Eye (tissue), 1 donor: ENCODE measurements at regions not wholly inside any gene's neighbourhood (a gene's known extent, or its start where the extent isn't known, plus 50 kb on each side); places are given as distances from the start of the nearest gene placed in this dataset.

ENCODE experiments used
- DNase-seq: peaks from one replicate; pipeline ENCODE4 v3.0.0-alpha.2; 2015

DNA sequence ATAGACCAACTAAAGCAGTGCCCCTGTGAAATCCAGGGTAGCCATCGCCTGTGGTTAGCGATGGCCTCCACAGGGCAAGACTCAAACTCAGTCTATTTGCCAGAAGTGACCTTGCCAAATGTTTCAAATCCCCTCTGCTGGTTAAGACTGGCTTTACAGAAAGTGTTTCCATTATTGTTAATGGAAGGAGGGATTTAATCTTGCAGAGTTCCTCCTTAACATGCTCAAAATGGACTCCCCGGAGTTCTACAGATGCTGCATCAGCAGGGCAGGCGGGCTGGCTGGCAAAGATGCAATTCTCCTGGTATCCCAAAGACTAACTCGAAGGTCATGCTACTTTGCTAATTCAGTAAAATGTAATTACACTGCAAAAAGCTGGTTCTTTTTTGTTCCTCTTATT, 313.0 kb upstream of the SLC7A11 start:
- no peak for DNase-seq

DNA sequence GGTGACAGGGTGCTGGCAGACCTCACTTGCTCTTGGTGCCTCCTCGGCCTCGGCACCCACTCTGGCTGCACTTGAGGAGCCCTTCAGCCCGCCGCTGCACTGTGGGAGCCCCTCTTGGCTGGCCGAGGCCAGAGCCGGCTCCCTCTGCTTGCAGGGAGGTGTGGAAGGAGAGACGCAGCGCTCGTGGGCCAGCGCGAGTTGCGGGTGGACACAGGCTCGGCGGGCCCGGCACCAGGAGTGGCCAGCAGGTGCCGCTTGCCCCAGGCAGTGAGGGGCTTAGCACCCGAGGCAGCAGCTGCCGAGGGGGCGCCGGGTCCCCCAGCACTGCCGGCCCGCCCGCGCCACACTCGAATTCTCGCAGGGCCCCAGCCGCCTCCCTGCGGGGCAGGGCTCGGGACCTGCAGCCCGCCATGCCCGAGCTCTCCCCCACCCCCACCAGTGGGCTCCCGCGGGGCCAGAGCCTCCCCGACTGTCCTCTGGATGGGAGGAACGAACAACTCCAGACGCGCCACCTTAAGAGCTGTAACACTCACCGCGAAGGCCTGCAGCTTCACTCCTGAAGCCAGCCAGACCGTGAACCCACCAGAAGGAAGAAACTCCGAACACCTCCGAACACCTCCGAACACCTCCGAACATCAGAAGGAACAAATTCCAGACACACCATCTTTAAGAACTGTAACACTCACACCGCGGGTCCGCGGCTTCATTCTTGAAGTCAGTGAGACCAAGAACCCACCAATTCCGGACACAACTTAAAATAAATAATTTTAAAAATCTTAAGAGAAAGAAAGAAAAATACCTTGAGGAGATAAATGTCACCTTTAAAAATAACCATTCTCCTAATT, 311.1 kb upstream of the SLC7A11 start:
- DNase-seq = no peak

DNA sequence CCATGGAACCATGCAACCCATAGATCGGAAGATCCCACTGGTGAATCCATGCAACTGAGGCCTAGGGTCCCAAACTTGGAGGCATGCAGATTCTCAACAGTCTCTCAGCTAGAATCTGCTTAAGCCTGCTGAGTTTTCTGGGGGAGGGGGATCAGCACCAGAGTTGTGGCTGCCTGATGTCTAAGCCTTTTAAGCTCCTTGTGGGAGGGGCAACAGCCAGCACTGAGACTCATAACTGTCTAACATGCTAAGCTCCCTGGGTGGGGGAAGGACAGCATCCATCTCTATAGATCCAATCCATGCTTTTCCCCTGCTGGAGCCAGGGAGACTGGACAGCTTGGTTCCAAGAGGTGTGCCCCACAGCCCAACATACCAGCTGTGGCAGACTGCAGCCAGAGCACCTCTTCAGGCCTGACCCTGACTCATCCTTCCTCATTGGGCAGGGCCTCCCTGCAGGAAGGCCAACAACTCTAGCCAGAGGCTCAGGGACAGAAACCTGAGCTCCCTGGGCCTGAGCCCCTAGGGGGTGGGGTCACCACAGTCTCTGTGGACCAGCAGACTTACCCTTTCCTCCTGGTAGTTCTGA, 300.1 kb upstream of the SLC7A11 start:
- DNase-seq = no peak

DNA sequence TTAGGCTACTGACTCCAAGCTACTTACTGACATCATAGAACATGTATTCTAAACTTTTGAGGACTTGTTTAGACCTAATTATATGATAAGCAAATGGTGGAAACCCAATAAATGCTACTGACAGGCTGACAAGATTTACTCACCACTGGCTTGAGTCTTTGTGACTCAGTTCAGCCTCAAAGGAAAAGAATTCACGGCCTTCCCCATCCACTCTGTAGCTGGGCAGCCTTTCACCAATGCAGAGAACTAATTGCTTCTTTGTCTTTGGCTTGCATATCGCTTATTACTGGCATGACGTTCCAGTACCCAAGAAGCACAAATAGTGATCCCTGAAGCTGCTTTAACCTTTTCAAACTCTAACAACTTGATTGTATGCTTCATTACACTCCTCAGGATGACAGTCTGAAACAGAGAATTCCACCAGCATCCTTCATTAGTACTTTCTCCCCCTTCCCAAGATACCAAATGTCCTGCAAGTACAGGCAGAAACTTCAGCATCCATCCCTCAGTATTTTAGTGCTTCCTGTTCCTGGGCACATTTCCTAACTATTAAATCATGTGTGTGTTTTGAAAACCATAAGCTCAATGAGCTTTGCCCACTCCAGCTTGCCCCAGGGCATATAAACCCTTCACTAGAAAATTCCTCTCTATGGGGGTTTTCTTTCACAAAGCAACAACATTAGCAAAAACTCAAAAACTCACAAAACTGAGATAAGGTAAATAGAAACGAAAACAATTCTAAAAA, 298.1 kb upstream of the SLC7A11 start:
- peak; percentile 16 for DNase-seq

DNA sequence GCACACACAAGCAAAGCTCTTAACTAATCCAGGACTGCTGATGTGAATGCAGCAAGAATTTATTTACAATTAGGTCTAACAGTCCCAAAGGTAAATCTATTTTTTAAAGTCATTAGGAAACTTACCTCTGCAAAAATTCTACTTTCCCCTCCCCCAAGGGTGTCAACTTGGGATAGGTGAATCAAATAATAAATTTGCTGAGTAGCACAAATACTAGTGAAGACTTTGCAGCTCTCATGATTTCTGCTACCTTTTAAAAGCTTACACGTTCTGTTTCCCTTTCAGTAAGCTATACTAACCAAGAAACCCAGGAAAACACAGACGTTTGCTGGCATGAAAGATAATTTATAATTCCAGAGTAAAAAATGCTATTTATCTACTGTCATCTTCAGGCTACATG, 296.6 kb upstream of the SLC7A11 start:
- DNase-seq = no peak

DNA sequence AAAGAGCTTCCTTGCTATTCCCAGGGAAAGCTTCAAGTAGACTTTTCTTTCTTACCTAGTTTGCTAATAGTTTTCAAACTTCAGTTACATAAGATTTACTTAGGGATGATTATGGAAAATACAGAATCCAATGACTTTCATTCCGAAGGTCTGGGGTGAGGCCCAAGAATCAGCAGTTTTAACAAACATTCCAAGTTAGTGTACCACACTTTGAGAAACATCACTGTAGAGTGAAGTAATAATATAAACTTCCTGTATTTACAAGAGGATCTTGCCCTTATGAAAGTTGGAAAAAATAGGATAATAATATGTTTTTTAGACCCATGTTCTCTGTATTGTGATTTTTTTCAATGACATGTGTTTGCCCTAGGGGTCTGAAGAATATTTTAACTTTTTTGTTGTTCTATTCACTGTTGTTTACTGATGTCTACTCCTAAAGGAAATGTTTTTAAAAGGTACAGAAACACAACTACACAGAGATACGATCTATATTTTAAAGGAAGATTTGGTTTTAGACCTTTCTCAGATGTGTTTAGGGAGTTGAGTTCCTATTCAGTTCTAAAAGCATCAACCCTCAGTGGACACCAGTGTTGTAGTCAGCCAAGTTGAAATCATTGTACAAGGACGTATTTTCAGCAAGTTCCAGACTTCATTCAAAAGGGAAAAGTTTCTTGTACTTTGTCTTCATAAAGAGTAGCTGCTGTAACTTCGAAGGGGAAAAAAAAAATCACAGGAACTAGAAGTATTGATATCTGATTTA, 295.8 kb upstream of the SLC7A11 start:
- DNase-seq = no peak

DNA sequence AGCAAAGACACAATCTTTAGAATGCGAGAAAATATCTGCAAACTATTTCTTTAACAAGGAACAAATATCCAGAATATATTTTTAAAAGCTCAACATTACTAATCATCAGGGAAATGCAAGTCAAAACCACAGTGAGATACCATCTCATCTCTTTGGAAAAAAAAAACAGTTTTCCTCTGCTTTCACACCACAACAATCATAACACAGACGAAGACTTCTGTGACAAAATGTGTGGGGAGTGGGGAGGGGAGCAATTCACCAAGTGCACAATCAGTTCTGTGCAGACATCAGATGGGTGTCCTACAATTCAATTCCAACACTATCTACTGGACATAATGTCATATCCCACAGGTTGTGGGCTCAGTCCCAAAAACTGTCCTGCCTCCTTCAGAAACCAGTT, 293.2 kb upstream of the SLC7A11 start:
- DNase-seq = no peak

DNA sequence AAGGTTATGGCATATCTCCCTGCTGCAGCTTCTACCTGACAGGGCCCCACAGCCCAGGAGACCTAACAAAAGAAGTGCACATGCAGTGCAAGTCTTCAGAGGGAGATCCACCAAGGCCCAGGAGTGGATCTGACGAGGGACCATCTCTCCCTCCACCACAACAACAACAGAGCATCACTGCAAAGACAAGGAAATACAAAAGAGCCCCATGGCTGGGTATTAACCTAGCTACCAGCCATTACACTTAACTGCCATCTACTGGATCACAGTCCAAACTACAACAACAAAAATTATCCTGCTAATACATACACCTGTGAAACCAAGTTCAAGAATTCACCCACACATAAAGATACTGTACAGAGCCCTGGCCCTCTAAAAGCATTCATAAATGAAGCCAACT, 280.2 kb upstream of the SLC7A11 start:
- no peak for DNase-seq

DNA sequence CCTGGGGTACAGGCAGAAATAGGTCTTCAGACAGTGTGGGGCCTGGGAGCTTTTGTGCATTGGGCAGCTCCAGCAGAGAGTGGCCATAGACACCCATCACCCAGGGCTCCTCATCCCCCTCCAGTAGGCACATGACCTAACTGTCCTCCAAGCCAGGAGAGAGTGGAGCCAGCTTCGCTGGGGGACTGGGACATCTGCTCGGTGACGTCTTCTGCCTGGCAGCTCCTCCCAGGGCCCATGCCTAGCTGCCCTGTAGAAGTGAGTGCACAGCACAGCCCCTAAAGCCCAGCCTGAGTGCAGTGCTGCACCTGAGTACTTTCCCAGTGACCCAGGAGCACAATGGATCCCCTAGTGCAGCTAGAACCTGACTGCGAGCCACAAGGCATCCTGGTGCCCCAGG, 279.7 kb upstream of the SLC7A11 start:
- no peak for DNase-seq

DNA sequence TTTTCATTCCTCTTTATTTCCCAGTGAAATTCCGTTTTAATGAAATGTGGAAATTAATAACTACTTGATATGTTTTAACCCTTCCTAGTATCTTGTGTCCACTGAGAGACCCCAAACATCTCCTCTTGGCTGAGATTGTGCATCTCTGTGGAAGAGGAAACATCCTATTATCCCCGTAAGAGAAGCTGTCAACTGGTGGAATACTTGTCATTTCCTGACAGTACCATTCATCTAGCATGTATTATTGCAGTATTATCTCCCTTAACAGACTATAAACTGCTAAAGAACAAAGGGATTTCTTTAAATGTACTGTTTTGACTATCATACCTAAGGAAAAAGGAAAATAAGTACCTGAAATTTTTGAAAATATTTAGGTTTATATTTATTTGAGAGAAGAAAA, 277.3 kb upstream of the SLC7A11 start:
- no peak for DNase-seq

DNA sequence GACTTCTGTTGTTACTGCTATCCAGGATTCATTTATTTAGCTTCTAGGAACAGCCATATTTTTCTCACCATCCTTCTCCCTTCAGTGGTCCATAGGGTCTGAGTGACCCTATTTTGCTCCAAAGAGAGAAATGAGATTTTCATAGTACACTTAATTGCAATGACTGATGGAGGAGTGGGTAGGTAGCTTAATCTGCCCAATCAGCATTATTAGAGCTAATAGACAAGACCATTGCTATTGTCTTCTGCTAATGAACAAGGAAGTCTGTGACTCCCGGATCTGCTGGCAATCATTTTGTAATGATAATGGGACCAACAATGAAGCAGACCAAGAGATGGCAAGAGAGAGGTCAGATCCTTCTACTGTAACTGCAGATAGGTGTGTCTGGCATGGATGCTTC, 271.4 kb upstream of the SLC7A11 start:
- no peak for DNase-seq

DNA sequence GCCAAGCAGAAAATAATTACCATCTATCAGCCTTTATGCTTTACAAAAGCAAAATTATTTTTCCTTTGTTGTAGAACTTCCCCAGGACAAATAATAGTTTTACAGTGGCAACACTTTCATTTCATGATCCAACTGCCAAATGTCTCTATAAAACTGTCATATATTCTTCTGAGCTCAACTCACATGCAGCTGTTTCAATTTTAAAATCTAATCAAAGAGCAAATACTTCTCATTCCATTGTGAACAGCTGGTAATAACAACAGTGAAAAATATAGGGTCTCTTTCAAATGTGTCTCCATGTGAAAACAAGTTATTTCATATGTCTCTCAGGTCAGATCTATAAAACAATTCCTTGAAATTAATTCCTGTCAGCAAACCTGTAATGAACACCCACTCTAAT, 270.6 kb upstream of the SLC7A11 start:
- peak; percentile 29 for DNase-seq

DNA sequence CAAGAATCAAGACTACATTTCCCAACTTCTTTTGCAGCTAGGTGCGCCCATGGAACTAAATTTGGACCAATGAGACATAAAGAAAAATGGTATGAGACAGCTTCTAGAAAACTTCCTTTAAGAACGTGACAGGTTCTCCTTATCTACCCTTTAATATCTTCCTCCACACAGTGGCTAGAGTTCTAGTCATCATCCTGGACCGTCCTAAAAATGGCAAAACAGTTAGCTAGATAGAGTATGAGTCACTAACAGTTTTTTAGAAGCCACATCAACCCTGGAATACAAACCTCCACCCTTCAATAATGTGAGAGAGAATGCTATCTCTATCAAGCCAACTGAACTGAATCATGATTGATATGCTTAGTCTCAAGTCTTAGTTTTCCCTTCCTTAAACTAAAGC, 267.9 kb upstream of the SLC7A11 start:
- DNase-seq = no peak

DNA sequence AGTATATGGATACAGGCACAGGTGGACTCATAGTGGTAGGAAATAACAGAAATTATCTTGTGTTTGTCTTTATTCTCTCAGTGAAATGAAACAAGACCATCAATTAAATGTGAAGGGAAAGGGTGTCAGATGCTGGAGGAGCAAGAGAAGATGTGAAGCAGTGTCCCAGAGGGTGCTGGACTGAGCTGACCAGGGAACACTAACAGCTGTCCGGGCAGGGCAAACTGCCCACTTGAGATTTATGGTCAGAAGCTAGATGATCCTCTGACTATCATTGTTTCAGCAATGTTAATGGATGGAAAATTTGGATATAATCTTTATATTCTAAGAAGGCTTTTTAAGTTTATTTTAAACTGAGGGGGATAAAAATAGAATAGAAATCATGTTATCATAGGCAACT, 267.2 kb upstream of the SLC7A11 start:
- no peak for DNase-seq

DNA sequence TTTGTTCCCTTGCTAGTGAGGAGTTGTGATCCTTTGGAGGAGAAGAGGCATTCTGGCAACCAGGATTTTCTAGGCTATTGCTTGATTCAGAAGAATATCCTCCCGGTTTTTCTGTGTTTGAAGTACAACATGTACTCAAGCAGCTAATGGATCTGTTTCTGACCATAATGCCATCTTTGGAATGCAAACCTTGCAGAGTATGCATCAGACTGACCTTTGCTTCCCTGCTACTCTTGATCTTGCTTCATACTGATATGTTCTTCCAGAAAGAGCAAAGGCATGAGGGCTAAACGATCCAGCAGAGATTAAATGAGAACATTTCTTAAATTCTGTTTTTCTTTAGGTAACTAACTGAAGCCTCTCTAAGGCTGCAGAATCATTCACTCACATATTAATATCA, 265.4 kb upstream of the SLC7A11 start:
- DNase-seq = no peak

DNA sequence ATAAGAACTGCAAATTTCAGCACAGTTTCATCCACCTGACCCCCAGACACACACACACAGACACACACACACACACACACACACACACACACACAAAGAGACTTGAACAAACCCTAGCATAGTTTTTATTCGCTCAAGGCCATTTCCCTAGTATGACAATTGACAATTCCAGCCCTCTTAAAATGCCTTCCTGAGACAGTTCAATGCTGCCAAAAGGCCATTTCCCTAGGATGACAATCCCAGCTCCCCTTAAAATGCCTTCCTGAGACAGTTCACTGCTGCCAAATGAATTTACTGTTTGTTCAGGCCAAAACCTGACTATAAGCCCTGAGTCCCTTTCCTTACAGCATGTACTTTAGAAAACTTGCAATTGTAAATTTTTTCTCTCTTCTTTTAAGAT, 259.5 kb upstream of the SLC7A11 start:
- DNase-seq = no peak

DNA sequence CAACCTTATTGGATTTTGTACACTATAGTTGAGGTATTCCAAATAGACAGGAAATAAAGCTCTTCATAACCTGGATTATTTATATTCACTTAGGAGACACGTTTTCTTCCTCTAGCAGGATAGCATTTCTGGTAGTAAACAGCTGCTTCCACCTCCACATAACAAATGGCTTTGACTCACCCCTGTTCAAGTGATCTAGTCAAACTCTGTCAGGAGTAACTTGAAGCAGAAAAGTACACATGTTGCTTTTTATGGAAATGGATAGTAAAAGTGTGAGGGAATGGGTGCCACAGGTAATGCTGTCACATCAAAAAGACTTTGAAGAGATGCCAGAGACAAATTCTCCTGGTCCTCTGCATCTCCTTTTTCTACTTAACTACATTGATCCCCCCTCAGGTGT, 258.7 kb upstream of the SLC7A11 start:
- no peak for DNase-seq

DNA sequence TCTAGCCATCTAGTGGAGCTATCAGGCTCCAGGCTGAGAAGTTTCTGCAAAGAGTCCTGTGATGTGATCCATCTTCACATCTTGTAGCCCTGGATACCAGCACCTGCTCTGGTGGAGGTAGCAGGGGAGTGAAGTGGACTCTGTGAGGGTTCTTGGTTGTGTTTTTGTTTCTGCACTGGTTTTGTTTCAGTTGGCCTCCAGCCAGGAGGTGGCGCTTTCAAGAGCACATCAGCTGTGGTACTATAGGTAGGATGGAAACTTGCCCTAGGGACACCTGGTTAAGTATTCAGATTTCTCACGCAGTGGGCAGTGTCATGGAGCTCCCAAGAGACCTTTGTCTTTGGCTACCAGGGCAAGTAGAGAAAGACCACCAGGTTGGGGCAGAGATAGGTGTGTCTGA, 257.5 kb upstream of the SLC7A11 start:
- no peak for DNase-seq

DNA sequence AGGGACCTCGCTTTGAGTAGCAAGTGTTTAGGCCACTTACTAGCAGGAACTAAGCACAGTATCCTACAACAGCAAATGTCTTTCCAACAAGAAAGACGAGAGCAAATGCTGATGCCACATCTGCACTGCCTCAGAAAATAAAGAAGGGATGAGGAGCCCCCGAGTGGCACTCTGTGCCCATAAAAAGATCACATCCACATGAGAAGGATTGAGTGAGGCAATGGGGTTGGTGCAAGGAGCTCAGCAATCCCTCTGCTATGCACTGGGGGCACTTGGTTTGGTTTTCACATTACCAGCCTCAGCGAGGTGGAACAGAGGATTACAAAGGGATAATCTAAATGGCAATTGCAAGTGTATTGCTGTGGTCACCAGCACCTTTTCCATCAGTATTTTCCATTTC, 252.8 kb upstream of the SLC7A11 start:
- no peak for DNase-seq

DNA sequence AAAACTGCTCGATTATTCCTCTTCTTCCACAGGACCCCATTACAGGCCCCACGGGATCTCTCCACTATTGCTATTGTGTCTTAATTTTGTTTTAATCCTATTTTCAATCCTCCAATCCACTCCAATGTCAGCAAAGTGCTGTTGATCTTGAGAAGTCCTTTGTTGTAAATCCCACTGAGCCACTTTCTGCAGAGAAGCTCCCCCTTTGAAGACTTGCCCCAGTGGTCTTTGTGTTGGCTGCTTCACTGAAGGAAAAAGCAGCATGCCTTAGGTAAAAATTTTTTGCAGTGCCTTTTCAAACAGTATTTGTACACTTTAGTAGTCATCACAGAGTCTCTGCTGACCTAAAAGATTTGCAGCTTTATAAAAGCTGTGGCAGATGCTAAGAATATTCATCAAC, 252.0 kb upstream of the SLC7A11 start:
- DNase-seq = no peak

DNA sequence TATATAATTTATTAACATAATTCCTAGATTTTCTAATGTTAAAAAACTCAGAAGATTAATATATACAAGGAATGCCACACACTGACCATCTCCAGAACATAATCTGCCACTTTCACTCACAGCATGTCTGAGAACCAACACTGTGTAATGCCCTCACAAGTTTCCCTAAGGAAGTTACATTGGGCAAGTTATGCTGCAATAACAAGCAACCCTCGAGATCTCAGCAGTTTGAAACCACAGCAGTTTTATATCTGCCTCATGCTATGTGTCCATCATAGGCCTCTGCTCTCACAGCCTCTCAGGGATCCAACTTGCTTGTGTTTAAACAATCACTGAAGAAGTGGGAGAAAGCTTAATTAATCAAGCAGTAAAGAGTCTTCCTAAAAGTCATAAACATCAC, 250.0 kb upstream of the SLC7A11 start:
- DNase-seq = no peak

DNA sequence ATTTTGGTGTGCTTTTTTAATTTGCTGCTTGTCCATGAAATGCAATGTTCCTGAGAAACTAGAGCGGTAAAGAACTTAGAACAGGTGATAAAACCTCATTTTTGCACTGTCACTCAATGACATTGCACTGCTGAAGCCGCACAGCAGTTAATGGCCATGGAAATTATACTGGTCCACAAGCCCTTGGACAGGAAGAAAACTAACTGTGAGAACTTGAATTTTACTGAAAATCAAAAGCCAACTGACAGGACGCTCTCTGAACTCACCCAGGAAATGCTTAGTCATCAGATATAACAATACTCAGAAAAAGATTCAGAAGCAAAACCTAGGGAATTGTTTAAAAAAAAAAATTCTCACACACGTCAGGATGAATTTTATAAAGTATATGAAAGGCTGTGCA, 246.4 kb upstream of the SLC7A11 start:
- no peak for DNase-seq

DNA sequence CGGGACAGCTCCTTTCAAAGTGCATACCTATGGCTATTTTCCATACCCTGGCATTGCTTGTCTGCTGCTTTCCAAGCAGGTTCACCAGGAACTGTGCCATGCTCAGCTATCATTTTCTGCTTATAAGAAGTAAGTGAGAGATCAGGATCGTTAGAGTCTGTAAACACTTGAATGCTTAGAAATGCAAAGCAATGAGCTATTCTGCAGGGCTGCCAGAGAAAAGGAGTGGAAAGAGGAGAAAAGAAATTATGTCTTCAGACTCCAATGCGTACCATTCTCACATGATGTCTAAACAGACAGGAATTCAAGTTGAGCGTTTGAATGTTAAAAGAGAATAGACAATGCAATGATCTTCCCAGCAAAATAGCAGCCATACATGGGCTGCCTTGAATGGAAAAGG, 245.5 kb upstream of the SLC7A11 start:
- DNase-seq = no peak

DNA sequence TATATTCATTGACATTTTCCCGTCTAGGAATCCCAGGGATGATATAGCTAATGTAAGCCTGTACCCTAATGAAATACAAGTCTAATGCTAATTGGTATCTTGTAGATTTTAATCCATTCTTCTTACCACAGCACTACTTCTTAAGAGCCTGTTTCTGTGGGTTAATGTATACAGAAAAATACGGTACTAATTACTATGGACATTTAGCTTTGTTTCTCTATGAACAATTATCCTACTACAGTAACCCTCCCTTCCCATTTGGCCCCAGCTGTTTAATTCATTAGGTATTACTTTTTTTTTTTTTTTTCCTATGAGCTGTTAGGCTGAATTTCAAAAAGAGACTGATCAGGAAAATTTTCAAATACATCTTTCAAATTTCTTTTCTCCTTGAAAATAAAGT, 245.1 kb upstream of the SLC7A11 start:
- DNase-seq = no peak
